Gastroesophageal sphincter (tissue), 4 donors: ENCODE measurements at regions not wholly inside any gene's neighbourhood (a gene's known extent, or its start where the extent isn't known, plus 50 kb on each side); places are given as distances from the start of the nearest gene placed in this dataset.
"Not testable (repeated sequence)": the region's sequence is repeated elsewhere in the genome, so short reads cannot be mapped to it uniquely, and the experiment has no call there.

Source experiments
- ATAC-seq: fragments of 150-250 bp; one replicate; pipeline ENCODE4 v1.9.1; 2016; ENCODE audit warnings: mild to moderate bottlenecking, moderate library complexity
- H3K27ac ChIP-seq, 4 donors: fragments of 200-600 bp; sonication (generic) in 3 of 4; 1 replicate in 3 of 4; 2 replicates in 1 of 4; pipeline ENCODE4 v1.5.1; 2016 to 2019
- H3K27me3 ChIP-seq: fragments of 200-600 bp; sonication (generic); one replicate; pipeline ENCODE4 v1.5.1; 2019
- H3K36me3 ChIP-seq, 2 donors: fragments of 200-600 bp; sonication (generic); one replicate each; pipeline ENCODE4 v1.5.1; 2019; ENCODE audit warnings: control low read depth in 1 of 2
- H3K4me1 ChIP-seq, 3 donors: fragments of 200-600 bp; sonication (generic); 1 replicate in 2 of 3; 2 replicates in 1 of 3; pipeline ENCODE4 v1.5.1; 2016 to 2019; ENCODE audit warnings: control low read depth in 2 of 3
- H3K4me3 ChIP-seq, 2 donors: fragments of 200-600 bp; sonication (generic); one replicate each; pipeline ENCODE4 v1.5.1; 2019; ENCODE audit warnings: mild to moderate bottlenecking in 1 of 2, moderate library complexity in 1 of 2
- H3K9me3 ChIP-seq, 3 donors: fragments of 200-600 bp; sonication (generic); one replicate each; pipeline ENCODE4 v1.5.1; 2017 to 2019; ENCODE audit warnings: control low read depth in 2 of 3
- CTCF ChIP-seq, 4 experiments: fragments of 200-600 bp in 2 of 4; fragments of 450-650 bp in 2 of 4; sonication (generic) in 1 of 4; IDR thresholded peaks; one replicate each; pipeline ENCODE4 v1.5.1; 2017 to 2019; ENCODE audit warnings: antibody characterized with exemption in 4 of 4, mild to moderate bottlenecking in 2 of 4, moderate library complexity in 2 of 4
- EP300 ChIP-seq: sonication (generic); formaldehyde crosslinking; IDR thresholded peaks from one replicate; pipeline ENCODE4 v1.6.1; 2017; ENCODE audit warnings: antibody characterized with exemption, mild to moderate bottlenecking
- POLR2A ChIP-seq, 2 donors: fragments of 450-650 bp; IDR thresholded peaks; one replicate each; pipeline ENCODE4 v1.6.1; 2017; ENCODE audit warnings: antibody characterized with exemption in 2 of 2, mild to moderate bottlenecking in 2 of 2, moderate library complexity in 1 of 2
- POLR2AphosphoS5 ChIP-seq: sonication (generic); formaldehyde crosslinking; IDR thresholded peaks from one replicate; pipeline ENCODE4 v1.6.1; 2017; ENCODE audit warnings: antibody characterized with exemption
- WGBS, 2 donors: methylation state at CpG; one replicate each; pipeline ENCODE4 v1.1.5; 2018; ENCODE audit warnings: low coverage in 1 of 2; 5-methylcytosine and 5-hydroxymethylcytosine counted together

- no peaks in the 10 kb centered on the region for H3K9me3 ChIP-seq
- peaks cover 0 to 4% (median 0%) of the 10 kb centered on the region in 3 donors for H3K4me1 ChIP-seq
- WGBS, 2 donors = no CpG with 5 or more reads among the region's 12 CpGs
- H3K4me3 ChIP-seq = no peak overlapping the region
- H3K27me3 ChIP-seq = peaks cover 3% of the 10 kb centered on the region
- H3K27ac ChIP-seq = no peak overlapping the region
- no peak for ATAC-seq
- H3K36me3 ChIP-seq = peaks cover 0 to 2% of the 10 kb centered on the region in 2 donors
- TF ChIP-seq CTCF (IDR thresholded peaks at IDR 0.05) (no peak), POLR2AphosphoS5 (no peak), POLR2A (IDR thresholded peaks at IDR 0.05) (no peak), EP300 (no peak)
These were observed 121.3 kb upstream of the ALDH3B2 start for GRCh38 chr11:67795746-67796145.

- 42% methylated on average over 4 of the region's 8 CpGs; no CpG with 5 or more reads in 1 of the 2 donors for WGBS, 2 donors
- not testable (repeated sequence) for H3K36me3 ChIP-seq, ATAC-seq, H3K4me3 ChIP-seq, H3K27me3 ChIP-seq, H3K4me1 ChIP-seq, H3K27ac ChIP-seq, H3K9me3 ChIP-seq
These were observed 119.3 kb upstream of the ALDH3B2 start for GRCh38 chr11:67793750-67794149.

GRCh38 chr11:67792273-67792990 is 118.0 kb upstream of the ALDH3B2 start:
- not testable (repeated sequence) for ATAC-seq, H3K4me1 ChIP-seq, H3K27me3 ChIP-seq, H3K36me3 ChIP-seq, H3K9me3 ChIP-seq, H3K27ac ChIP-seq, H3K4me3 ChIP-seq
- peak in 3 of 4 experiments; percentile 32 to 59 (median 52) for TF ChIP-seq CTCF (IDR thresholded peaks at IDR 0.05)
- 12 to 38% methylated on average over 11 to 14 of the region's 26 CpGs for WGBS, 2 donors

DNA sequence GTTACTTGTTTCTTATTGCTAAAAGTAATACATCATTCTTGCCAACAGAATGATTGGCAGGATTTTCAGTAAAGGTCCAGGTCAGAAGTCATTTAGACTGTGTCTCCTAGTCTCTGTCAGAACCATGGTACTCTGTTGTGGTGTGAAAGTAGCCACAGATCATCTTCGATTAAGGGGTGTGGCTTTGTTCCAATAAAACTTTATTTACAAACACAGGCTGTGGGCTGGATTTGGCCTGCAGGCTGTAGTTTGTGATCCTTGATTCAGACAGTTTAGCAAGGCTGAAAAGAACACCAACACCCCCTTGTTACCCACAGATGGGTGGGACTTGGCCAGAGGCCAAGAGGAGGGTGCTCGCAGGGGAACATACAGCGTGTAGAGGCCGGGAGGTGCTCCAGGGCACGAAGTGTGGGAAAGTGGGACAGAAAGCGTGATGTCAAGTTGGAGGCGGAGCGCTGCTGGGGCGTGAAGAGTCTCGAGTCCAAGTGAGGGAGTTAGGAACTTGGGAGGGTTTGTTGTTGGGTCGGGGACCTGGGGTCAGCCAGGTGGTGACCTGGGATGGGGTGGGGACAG is 117.3 kb upstream of the ALDH3B2 start:
- ATAC-seq, H3K27me3 ChIP-seq, H3K36me3 ChIP-seq, H3K4me3 ChIP-seq, H3K27ac ChIP-seq, H3K9me3 ChIP-seq, H3K4me1 ChIP-seq: not testable (repeated sequence)
- WGBS, 2 donors = 44 to 47% methylated on average over 11 of the region's 11 CpGs

DNA sequence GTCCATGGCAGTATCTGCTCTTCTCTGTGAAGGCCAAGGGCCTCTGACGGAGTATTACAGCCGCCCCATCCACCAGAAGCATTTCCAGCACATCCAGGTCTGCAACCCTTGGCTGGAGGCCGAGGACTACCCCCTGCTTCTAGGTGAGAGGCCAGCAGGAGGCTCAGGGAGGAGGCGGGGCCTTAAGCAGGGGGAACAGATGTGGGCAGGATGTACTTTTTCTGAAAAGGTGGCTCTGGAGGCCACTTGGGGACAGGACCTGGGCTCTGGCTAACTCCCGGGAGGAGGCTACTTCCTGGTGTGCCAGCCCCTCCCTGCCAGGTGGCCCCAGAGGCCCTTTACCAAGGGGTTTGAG is 113.9 kb upstream of the ALDH3B2 start:
- H3K27me3 ChIP-seq = not testable (repeated sequence)

DNA sequence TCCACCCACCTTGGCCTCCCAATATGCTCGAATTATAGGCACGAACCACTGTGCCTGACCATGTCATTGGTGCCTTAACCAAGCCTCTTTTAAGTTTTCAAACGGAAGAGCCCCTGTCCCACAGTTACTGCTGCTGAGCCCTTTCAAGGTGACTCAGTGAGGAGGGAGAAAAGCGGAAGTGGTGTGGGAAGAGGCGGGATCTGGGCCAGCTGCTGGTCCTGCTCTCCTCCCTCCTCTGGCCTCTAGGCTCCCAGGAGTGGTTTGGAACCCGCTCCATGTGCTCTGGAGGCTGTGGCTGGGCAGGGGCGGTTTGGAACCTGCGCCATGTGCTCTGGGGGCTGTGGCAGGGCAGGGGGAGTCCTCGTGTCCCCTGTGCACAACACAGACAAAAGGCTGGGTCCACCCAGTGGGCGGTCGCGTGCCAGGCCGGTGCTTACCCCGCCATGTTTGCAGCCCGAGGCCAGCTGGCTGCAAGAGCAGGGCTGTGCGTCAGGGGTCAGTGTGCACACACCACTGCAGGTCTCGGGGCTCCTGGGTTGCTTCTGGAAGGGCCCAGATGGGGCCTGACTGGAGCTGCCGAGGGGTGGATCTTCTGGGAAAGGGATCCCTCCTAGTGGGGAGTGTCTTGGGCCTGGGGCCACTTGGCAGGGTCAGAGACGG is 113.4 kb upstream of the ALDH3B2 start:
- H3K27ac ChIP-seq, H3K36me3 ChIP-seq, ATAC-seq, H3K27me3 ChIP-seq, H3K4me3 ChIP-seq, H3K4me1 ChIP-seq, H3K9me3 ChIP-seq: not testable (repeated sequence)
- WGBS, 2 donors = 80% methylated on average over 1 of the region's 19 CpGs; no CpG with 5 or more reads in 1 of the 2 donors

More for the DNA sequence above, 113.9 kb upstream of the ALDH3B2 start:
- H3K4me3 ChIP-seq, H3K9me3 ChIP-seq, H3K27ac ChIP-seq, H3K4me1 ChIP-seq, ATAC-seq, H3K36me3 ChIP-seq: not testable (repeated sequence)
- WGBS, 2 donors = 100% methylated on average over 2 of the region's 5 CpGs; no CpG with 5 or more reads in 1 of the 2 donors

GRCh38 chr11:67781967-67782366 is 107.5 kb upstream of the ALDH3B2 start:
- H3K4me3 ChIP-seq, ATAC-seq, H3K27ac ChIP-seq, H3K4me1 ChIP-seq, H3K9me3 ChIP-seq, H3K36me3 ChIP-seq, H3K27me3 ChIP-seq: not testable (repeated sequence)
- 100% methylated on average over 1 of the region's 2 CpGs; no CpG with 5 or more reads in 1 of the 2 donors for WGBS, 2 donors

GRCh38 chr11:67781506-67781905 is 107.1 kb upstream of the ALDH3B2 start:
- not testable (repeated sequence) for H3K27ac ChIP-seq, H3K36me3 ChIP-seq, H3K27me3 ChIP-seq, H3K4me3 ChIP-seq, H3K9me3 ChIP-seq, ATAC-seq, H3K4me1 ChIP-seq
- 71 to 90% methylated on average over 1 to 2 of the region's 2 CpGs for WGBS, 2 donors
